HG02642 (cell line): ENCODE measurements at regions not wholly inside any gene's neighbourhood (a gene's known extent, or its start where the extent isn't known, plus 50 kb on each side); places are given as distances from the start of the nearest gene placed in this dataset.

Experiments used
- ATAC-seq: cut with Tn5 transposase; IDR thresholded peaks from one replicate; pipeline ENCODE4 v1.9.1; 2021; ENCODE audit warnings: mild to moderate bottlenecking; ENCODE audit not compliant: unreplicated experiment, poor library complexity

DNA sequence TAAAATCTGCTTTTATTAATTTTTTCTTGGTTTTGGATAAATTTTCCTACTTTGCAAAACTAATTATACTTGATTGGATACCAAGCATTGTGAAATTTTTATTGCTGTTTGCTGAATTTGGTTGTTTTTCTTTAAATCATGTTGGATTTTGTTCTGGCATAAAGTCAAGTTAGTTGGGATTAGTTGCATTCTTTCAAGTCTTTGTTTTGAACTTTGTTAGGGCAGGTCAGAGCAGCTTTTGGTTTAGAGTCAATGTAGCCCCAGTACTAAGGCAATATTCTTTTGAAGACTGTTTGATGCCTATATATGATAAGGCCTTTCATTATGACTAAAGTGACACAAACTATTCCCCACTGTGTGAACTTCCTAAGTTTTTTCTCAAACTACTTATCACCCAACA lies 531.1 kb downstream of the RASEF start:
- ATAC-seq = no peak

DNA sequence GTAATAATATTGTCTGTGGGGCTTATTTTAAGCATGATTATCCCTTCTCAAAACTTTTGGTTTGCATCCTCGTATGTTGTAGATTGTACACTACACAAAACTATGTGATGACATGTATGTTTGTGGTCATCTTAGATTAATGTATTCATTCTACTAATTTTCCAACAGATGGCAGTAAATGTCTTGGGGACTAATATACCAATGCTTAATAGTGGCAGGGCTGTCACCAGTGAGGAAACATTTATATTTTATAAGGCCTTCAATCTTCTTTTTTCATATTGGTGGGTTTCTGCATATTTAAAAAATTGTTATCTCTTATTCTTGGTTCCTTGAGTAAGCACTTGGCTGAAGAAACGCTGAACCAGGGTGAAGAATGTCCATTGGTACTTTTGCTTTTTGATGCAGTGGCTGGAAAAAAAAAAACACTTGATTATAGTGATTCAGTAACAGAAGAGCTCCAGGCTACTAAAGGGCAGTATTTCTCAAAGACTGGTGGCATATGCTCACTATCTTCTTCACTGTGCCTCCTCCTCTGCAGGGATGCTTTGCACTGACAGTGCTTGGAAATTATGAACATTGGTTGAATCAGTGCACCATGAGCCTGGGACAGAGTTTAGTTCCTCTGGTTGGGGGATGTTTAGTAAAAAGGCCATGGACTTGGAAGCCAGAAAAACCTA lies 530.3 kb downstream of the RASEF start:
- no peak for ATAC-seq

DNA sequence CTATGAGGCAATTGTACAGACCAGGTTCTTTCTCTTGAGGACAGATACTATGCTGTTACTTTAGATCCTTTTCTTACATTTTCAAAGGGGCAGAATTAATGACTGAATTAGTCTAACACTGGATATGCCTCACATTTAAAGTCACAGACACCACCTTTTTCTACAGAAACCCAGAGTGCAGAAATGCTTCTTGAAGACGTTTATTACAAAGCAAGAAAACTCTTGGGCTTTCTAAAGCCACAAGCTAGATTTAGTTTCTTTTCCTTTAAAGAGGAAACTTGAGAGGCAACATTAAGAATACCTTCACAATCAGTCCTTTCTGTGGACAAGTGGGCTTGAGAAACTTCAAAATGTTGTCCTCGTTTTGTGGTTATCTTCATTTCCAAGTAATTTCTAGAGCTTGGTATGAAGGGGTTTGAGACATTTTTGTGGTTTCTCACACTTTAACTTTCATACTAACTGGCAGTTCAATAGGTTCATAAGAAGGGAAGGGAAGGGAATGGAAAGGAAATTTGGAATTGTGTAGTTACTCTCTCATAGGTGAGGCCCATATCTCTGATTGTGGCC lies 527.4 kb downstream of the RASEF start:
- no peak for ATAC-seq

DNA sequence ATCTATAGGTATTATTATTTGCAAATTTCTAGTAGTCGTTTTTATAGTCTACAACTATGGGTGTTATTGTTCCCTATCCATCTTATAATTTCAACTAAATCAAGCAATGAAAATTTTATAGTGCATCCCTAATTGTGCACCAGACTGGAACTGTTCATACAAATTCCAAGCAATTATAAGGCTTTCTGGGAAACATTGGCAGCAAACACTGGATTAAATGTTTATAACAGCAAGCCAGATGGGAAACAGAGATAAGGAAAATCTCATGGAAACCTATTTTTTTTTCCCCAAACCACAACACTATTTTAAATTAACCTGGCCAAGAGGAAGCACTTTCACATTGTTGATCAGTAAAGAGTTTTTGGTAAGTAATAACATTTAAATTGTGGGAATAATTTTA lies 524.3 kb downstream of the RASEF start:
- ATAC-seq = no peak

DNA sequence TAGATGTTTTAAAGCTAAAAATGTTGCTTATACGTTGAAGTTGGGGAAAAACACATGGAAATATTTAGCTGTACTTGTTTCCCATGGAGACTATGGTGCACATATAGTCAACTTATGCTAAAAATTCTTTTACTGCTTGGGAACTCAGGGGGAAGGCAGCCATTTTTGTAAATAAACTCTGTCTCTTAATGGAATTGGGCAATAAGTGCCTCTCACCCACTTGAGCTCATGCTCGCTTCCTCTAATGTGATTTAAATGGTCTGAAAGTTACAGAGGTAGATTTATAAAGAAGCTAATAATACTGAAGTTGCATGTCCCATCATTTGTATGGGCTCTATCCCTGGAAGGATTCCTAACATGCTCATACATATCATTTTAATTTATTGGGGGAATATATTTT lies 523.8 kb downstream of the RASEF start:
- no peak for ATAC-seq

DNA sequence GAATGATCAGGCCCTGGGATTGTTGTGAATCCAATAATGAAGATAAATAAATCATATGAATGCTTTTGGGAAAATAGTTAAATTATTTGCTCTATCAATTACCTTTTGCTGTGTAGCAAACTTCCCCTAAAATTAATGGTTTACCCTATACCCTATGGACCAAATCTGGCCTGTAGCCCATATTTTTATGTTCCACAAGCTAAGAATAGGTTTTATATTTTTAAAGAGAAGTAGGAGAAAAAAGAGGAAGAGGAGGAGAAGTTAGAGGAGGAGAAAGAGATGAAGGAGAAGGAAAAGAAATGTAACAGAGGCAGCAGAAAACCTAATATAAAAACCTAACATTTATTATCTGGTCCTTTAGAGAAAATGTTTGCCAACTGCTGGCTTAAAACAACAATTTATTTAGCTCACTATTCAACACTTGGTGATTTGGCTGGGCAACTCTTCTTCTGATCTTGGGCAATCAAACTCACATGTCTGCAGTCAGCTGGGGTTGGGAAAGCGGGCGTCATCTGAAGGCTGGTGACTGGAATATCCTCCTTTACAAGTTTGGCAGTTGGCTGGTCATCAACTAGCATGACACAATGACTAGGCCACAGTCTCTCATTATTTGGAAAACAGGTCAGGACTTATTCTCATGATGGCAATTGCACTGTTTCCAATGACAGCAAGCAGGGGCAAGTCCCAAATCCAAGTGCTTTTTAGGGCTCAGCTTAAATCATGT lies 522.9 kb downstream of the RASEF start:
- no peak for ATAC-seq

DNA sequence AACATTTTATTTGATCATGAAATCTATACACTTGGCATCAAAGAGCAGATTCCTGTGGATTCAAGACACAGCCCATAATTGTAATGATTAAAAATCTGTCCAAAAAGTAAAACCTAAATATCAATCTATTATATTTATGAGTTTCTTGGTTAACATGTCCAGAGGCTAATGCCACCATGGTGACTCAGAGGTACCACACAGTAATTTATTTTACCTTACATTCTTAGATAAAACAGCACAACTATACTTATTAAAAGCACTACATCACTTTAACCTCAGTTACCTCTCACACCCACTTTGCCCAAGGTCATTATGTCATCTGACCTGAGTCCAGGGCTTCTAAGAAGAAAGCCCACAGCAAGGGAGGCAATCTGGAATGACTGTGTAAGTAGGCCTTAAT lies 519.2 kb downstream of the RASEF start:
- no peak for ATAC-seq

DNA sequence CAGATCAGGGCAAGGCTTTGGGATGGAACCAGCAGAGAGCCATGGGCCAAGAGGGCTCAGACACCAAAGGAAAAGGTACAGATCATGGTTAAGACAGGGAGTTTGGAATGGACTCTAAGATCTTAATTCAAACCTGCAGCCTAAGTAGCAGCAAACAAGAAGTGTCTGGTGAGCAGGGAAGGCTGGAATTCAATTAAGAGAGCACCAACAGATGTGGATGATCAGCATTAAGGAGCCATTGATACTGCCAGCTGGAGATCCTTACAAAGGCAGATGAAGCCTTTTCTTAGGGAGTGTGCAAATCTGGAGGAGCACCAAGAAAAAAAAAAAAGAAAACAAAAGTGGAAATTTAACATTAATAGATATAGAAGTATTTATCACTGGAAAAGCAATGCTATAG lies 516.8 kb downstream of the RASEF start:
- ATAC-seq = no peak

DNA sequence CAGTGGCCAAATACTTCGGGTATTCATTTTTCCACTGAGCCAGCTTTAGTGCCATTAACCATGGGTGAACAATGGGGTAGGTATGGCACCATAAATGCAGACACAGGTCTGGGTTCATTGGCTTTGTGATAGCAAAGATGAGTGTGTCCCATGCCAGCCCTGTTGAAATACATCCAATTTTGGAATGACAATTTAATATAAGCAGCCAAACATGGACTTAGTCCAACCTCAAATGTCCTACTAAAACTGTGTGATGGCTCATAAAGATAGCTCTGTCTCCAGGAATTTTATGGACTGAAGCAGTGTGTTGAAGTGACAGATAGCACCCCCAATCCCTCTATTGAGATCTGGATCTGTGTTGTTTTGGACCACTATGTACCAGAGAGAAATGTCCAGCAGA lies 514.9 kb downstream of the RASEF start:
- no peak for ATAC-seq

DNA sequence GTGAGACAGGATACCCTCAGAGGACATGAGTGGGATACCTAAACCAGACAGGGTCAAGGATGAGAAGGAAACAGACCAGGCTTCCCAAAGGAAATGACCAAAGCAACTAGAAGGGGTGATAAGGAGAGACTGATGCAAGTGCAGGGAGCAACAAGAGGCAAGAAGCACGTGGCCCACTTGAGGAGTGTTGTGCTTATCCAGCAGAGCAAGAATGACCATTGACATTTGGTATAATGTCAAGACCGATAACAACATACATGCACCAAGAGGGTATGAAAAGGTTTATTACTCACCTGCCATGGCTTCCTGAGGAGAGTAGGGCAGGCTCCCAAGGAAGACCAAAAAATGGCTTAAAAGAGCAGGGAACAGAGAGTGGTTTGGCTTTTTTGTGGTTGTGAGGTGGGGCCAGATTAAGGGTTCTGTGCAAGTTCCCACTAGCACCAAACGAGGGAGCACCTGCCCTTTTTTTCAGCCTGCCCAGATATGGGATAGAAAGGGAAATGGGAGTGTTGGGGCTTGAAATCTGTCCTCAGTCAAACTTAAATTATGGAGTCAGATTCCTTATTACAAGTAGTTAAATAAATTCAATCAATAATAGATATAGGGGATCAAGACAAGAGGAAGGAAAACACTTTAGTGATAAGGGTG lies 513.6 kb downstream of the RASEF start:
- no peak for ATAC-seq

DNA sequence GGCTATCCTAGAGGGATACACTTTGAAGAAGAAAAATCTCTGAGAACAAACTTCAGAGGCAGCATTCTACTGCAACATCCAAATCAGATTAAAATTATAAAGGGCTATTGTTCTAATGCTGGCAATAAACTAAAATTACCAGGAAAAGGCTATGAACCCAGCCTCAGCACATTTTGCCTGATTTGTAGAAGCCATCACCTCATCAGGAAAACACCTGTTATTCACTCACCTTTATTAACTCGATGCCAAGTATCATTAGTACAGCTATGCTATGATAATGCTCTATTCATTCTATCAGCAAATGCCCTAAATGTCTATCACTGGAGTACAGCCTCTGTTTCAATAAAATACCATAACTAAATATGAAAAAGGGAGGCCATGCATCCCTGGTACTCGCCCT lies 510.2 kb downstream of the RASEF start:
- no peak for ATAC-seq

DNA sequence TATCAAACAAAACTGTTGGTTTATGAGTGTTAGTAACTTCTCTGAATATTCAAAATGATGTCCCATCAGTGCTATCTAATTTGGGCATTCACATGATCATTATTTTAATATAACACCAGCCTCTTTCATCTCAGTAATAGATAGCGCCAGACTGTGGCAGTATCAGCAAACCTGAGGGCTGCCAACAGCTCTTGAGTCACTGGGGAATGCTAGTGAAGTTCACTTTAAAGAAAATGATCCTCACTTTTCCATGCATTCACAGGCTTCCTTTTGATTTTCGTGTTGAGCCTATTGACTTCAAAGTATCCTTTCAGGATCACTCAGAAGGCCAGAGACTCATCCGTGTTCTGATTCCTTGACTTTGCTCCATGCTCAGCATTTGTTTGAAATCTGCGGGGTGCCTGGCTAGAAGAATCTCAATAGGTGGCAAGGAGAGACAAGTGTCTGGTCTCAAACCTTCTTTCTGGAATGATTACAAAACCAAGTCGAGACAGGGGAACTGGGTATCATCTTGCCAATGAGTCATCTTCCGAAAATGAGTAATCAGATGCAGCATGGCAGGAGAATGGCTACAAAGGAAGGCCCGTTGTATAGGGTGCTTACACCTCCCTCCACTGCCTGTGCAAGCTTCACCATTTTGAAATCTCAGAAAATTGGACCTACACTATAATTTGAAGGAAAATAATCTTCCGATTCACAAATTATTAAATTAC lies 509.1 kb downstream of the RASEF start:
- no peak for ATAC-seq

DNA sequence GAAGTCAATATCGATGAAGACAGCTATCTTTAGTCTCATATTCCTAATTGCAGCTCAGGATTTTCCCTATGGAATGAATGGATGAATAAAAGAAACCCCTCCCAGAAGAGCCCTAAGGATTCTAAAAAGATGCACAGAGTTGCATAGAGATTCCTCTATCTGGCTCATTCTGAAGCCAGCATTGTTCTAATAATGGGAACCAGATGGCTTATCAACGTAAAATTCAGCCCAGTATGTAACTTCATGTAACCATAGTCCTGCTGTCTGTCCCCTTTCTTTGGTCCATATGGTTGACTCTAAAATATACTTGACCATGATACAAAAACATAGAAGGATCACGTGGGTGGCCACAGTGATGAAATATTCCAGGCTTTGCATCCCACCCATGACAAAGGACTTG lies 508.6 kb downstream of the RASEF start:
- ATAC-seq = no peak

DNA sequence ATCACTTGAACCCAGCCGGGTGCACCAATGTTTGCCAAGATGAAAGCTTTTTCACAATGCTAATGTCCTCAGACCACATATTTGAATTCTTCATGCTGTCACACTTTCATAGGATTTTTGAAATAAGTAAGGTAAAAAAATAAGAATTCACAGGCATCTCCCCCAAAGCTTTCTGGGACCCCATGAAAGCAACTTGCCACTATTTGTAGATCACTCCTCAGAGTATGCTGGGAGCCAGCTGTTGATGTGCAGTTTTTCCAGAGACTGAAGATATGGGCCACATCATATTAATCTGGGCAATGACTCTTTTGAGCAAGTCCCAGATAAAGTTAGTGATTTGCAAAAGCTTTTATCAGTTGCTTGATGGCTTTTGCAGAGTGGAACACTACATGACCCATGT lies 507.9 kb downstream of the RASEF start:
- ATAC-seq = no peak

DNA sequence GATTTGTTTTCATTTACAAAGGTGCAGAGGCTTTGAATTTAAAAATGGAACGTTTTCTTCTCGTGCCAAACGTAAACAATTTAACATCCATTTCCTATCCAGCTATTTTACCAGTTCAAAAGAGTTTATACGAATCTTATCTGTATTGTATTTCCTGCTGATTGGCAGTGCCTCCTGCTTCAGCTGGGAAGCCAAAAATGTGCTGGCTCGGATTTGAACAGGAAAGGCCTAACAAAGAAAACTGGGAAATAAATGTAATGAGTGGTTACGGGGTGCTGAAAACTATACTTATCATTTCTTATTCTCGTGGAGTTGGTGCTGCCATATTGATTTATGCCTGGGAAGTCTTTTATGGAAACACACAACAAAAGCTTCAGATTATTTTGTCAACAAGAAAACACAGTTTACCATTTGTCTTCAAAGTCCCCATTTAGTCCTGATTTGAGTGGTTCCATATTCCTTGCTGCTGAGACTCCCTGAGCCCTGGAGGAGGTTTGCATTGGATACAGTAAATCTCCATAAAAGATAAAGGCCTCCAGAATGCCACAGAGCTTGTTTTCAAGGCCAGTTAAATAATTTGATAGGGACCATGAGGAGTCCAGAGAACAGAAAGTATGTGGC lies 507.4 kb downstream of the RASEF start:
- no peak for ATAC-seq

DNA sequence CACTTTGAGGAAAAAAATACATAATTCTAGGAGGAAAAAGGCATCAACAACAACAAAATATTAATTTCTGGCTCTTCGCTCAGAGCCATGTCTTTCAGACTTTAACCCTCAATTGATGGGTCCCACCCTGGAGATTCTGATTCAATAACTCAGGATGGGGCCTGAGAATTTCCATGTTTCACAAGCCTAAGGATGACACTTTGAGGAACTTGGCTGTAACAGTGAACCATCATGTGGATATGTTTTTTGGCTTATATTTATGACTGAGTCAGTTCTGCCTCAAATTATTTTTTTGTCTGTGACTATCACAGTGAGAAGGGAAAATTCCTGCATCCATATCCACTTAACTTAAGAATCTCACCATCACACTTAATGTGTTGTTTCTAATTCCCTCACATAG lies 504.6 kb downstream of the RASEF start:
- no peak for ATAC-seq

DNA sequence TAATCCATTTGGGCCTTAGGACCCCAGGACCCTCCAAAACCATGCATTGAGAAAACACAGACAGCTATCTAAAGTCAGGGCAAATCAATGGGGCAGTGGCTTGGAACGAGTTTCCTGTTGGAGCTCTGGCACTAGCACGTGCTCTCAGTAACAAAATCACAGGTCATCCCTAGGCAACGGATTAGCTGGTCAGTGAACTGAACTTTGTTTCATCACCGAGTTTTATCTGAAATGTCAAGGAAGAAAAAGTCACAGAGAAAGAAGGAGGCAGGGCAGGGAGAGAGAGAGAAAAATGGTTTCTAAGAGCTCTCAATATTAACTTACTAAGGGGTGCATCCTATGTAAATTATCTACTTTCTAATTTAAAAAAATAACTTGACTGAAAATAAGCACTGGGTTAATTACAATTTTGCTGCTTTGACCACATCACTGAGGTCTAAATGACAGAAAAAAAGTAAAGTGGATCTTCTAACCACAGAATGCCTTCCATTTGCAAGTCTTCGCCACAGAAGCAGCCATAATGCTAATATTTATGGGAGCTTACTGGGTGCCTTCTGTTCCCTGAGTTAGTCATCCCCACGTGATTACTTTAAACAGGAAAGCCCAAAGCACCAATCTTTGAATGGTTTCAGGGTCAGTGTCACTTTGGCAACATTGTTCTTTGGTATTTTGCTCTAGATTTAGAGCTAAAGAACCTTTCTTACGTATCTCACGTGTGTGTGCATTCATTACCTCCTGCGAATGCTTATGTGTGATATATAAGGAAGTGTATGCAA lies 503.9 kb downstream of the RASEF start:
- no peak for ATAC-seq

DNA sequence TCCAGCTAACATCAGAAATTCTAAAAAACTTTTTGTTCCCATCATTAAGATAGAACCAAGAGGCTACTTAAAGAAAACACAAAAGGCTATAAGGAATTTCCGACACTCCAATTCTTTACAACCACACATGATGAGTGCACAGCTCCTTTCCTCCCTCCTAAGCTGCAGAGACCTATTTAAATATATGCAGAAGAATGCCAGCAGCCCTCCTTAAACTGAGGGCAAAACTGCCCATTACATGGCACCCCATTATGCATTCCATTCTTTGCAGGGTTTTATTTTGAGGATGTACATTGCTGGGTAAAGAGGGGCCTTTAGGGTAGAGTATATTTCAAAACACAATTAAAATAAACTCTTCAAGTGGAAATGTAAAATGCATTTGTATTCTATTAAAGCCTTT lies 502.9 kb downstream of the RASEF start:
- ATAC-seq = no peak

DNA sequence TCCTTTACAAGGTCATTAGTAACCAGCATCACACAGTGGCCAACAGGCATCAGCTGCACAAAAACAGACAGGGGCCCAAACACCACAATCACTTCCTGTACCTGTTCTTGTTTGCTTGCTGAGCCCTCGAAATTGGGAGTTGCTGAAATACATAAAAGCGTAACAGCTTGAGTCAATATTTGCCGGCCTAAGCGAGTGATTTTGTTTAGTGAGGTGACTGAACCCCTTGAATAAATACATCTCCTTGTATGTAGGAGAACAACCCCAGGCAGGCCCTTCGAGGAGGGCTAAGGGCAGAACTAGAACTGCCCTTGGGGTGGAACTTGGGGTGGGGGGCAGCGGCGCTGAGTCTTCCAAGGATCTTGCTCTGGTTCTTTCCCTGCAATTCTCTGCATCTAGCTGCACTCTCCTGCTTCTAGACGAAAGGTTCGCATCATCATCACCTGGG lies 502.5 kb downstream of the RASEF start:
- no peak for ATAC-seq

DNA sequence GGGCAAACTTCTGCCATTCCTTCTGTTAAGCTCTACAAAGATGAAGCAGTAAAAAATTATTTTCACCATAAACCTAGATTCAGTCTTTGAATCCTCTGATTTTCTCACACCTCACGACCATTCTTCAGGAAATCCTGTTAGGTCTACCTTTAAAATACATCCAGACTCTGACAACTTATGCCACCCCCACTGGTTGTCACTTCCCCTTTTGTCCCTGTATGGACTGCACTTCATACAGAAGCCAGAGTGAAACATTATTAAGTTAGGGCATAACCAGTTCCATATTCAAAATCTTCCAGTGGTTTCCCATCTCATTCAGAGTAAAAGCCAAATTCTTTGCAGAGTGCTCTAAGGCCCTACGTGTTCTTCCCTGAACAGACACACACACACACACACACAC lies 499.8 kb downstream of the RASEF start:
- no peak for ATAC-seq
